T-helper 2 cell treated with Interferon-gamma antibody and Interleukin-4, amounts not matched to agents 5 μg/mL and 100 μg/mL, for 36 hours (primary cell): ENCODE measurements at regions not wholly inside any gene's neighbourhood (a gene's known extent, or its start where the extent isn't known, plus 50 kb on each side); places are given as distances from the start of the nearest gene placed in this dataset.

Source experiments
- DNase-seq: peaks from one replicate; pipeline ENCODE4 v3.0.0; 2021; ENCODE audit warnings: low spot score
- H3K27ac Mint-ChIP-seq: one replicate; pipeline ENCODE4 v1.8.0; 2021; ENCODE audit warnings: mild to moderate bottlenecking, mixed read lengths
- H3K27me3 Mint-ChIP-seq: one replicate; pipeline ENCODE4 v1.8.0; 2021; ENCODE audit warnings: low read depth, mixed read lengths
- H3K36me3 Mint-ChIP-seq: one replicate; pipeline ENCODE4 v1.8.0; 2021; ENCODE audit warnings: low read depth, mixed read lengths
- H3K4me1 Mint-ChIP-seq: one replicate; pipeline ENCODE4 v1.8.0; 2021; ENCODE audit warnings: low read depth, mixed read lengths
- H3K4me3 Mint-ChIP-seq: one replicate; pipeline ENCODE4 v1.8.0; 2022; ENCODE audit warnings: mild to moderate bottlenecking, moderate library complexity, mixed read lengths
- H3K9me3 Mint-ChIP-seq: one replicate; pipeline ENCODE4 v1.8.0; 2021; ENCODE audit warnings: mixed read lengths

GRCh38 chr9:13971966-13972655 is 341.8 kb downstream of the NFIB start:
- peaks cover 7% of the 10 kb centered on the region for H3K9me3 Mint-ChIP-seq
- H3K27me3 Mint-ChIP-seq = no peaks in the 10 kb centered on the region
- H3K36me3 Mint-ChIP-seq = no peaks in the 10 kb centered on the region
- DNase-seq = no peak
- H3K27ac Mint-ChIP-seq = no peak overlapping the region
- no peaks in the 10 kb centered on the region for H3K4me1 Mint-ChIP-seq
- H3K4me3 Mint-ChIP-seq = no peak overlapping the region

GRCh38 chr9:13971415-13971814 is 342.5 kb downstream of the NFIB start:
- H3K4me3 Mint-ChIP-seq = no peak overlapping the region
- DNase-seq = no peak

GRCh38 chr9:13970426-13970825 is 343.5 kb downstream of the NFIB start:
- H3K4me3 Mint-ChIP-seq = no peak overlapping the region
- H3K27ac Mint-ChIP-seq = no peak overlapping the region
- H3K36me3 Mint-ChIP-seq = no peaks in the 10 kb centered on the region
- H3K9me3 Mint-ChIP-seq = no peaks in the 10 kb centered on the region
- H3K4me1 Mint-ChIP-seq = no peaks in the 10 kb centered on the region
- DNase-seq = no peak
- no peaks in the 10 kb centered on the region for H3K27me3 Mint-ChIP-seq

More at GRCh38 chr9:13971415-13971814, 342.5 kb downstream of the NFIB start:
- no peak overlapping the region for H3K27ac Mint-ChIP-seq
- H3K27me3 Mint-ChIP-seq = no peaks in the 10 kb centered on the region
- H3K4me1 Mint-ChIP-seq = no peaks in the 10 kb centered on the region
- peaks cover under 1% of the 10 kb centered on the region for H3K9me3 Mint-ChIP-seq
- H3K36me3 Mint-ChIP-seq = no peaks in the 10 kb centered on the region

GRCh38 chr9:13970018-13970417 is 343.9 kb downstream of the NFIB start:
- H3K4me3 Mint-ChIP-seq = no peak overlapping the region
- H3K4me1 Mint-ChIP-seq = no peaks in the 10 kb centered on the region
- H3K9me3 Mint-ChIP-seq = no peaks in the 10 kb centered on the region
- no peak overlapping the region for H3K27ac Mint-ChIP-seq
- no peaks in the 10 kb centered on the region for H3K27me3 Mint-ChIP-seq
- no peak for DNase-seq
- H3K36me3 Mint-ChIP-seq = no peaks in the 10 kb centered on the region

- Mint-ChIP-seq H3K27me3 (no peaks in the 10 kb centered on the region), H3K4me3 (no peak overlapping the region), H3K9me3 (peaks cover 3% of the 10 kb centered on the region), H3K27ac (no peak overlapping the region), H3K36me3 (no peaks in the 10 kb centered on the region), H3K4me1 (no peaks in the 10 kb centered on the region)
- DNase-seq = no peak
Observed at GRCh38 chr9:13967438-13967837, 346.5 kb downstream of the NFIB start.

GRCh38 chr9:13967011-13967410 is 346.9 kb downstream of the NFIB start:
- H3K4me1 Mint-ChIP-seq = no peaks in the 10 kb centered on the region
- no peak overlapping the region for H3K27ac Mint-ChIP-seq

GRCh38 chr9:13963005-13963653 is 350.8 kb downstream of the NFIB start:
- no peak for DNase-seq

More at GRCh38 chr9:13967011-13967410, 346.9 kb downstream of the NFIB start:
- peaks cover 3% of the 10 kb centered on the region for H3K9me3 Mint-ChIP-seq
- no peaks in the 10 kb centered on the region for H3K27me3 Mint-ChIP-seq
- DNase-seq = no peak
- no peak overlapping the region for H3K4me3 Mint-ChIP-seq
- H3K36me3 Mint-ChIP-seq = no peaks in the 10 kb centered on the region

GRCh38 chr9:13962006-13962405 is 351.9 kb downstream of the NFIB start:
- Mint-ChIP-seq H3K27me3 (no peaks in the 10 kb centered on the region), H3K9me3 (peaks cover 3% of the 10 kb centered on the region), H3K27ac (no peak overlapping the region), H3K4me1 (no peaks in the 10 kb centered on the region), H3K4me3 (no peak overlapping the region), H3K36me3 (no peaks in the 10 kb centered on the region)
- DNase-seq = no peak

More at GRCh38 chr9:13963005-13963653, 350.8 kb downstream of the NFIB start:
- no peak overlapping the region for H3K4me3 Mint-ChIP-seq
- no peaks in the 10 kb centered on the region for H3K4me1 Mint-ChIP-seq
- H3K27ac Mint-ChIP-seq = no peak overlapping the region
- no peaks in the 10 kb centered on the region for H3K27me3 Mint-ChIP-seq
- no peaks in the 10 kb centered on the region for H3K36me3 Mint-ChIP-seq
- peaks cover 3% of the 10 kb centered on the region for H3K9me3 Mint-ChIP-seq

- Mint-ChIP-seq H3K36me3 (no peaks in the 10 kb centered on the region), H3K9me3 (peaks cover 3% of the 10 kb centered on the region), H3K4me3 (no peak overlapping the region), H3K27ac (no peak overlapping the region), H3K27me3 (no peaks in the 10 kb centered on the region), H3K4me1 (no peaks in the 10 kb centered on the region)
- DNase-seq = no peak
Observed at GRCh38 chr9:13960011-13960765, 353.8 kb downstream of the NFIB start.

GRCh38 chr9:13958672-13959071 is 355.3 kb downstream of the NFIB start:
- DNase-seq = no peak
- Mint-ChIP-seq H3K27me3 (no peaks in the 10 kb centered on the region), H3K27ac (no peak overlapping the region), H3K9me3 (no peaks in the 10 kb centered on the region), H3K4me3 (no peak overlapping the region), H3K4me1 (no peaks in the 10 kb centered on the region), H3K36me3 (no peaks in the 10 kb centered on the region)

- Mint-ChIP-seq H3K36me3 (no peaks in the 10 kb centered on the region), H3K27me3 (no peaks in the 10 kb centered on the region), H3K4me3 (no peak overlapping the region), H3K4me1 (no peaks in the 10 kb centered on the region), H3K9me3 (peaks cover 1% of the 10 kb centered on the region), H3K27ac (no peak overlapping the region)
- no peak for DNase-seq
Observed at GRCh38 chr9:13957089-13957488, 356.9 kb downstream of the NFIB start.

- Mint-ChIP-seq H3K9me3 (peaks cover 6% of the 10 kb centered on the region), H3K36me3 (no peaks in the 10 kb centered on the region), H3K4me3 (no peak overlapping the region), H3K27me3 (no peaks in the 10 kb centered on the region), H3K4me1 (no peaks in the 10 kb centered on the region), H3K27ac (no peak overlapping the region)
- DNase-seq = no peak
Observed at GRCh38 chr9:13956107-13956506, 357.8 kb downstream of the NFIB start.

GRCh38 chr9:13952906-13953305 is 361.0 kb downstream of the NFIB start:
- no peak for DNase-seq
- H3K36me3 Mint-ChIP-seq = no peaks in the 10 kb centered on the region
- no peaks in the 10 kb centered on the region for H3K4me1 Mint-ChIP-seq
- H3K9me3 Mint-ChIP-seq = peaks cover 6% of the 10 kb centered on the region
- H3K4me3 Mint-ChIP-seq = no peak overlapping the region
- H3K27ac Mint-ChIP-seq = no peak overlapping the region
- H3K27me3 Mint-ChIP-seq = no peaks in the 10 kb centered on the region

GRCh38 chr9:13948037-13948436 is 365.9 kb downstream of the NFIB start:
- no peaks in the 10 kb centered on the region for H3K36me3 Mint-ChIP-seq
- no peak overlapping the region for H3K27ac Mint-ChIP-seq
- H3K27me3 Mint-ChIP-seq = no peaks in the 10 kb centered on the region

More at GRCh38 chr9:13948037-13948436, 365.9 kb downstream of the NFIB start:
- H3K9me3 Mint-ChIP-seq = peaks cover 6% of the 10 kb centered on the region
- H3K4me1 Mint-ChIP-seq = no peaks in the 10 kb centered on the region
- DNase-seq = no peak
- no peak overlapping the region for H3K4me3 Mint-ChIP-seq
